PC-3 (cell line): ENCODE measurements at regions not wholly inside any gene's neighbourhood (a gene's known extent, or its start where the extent isn't known, plus 50 kb on each side); places are given as distances from the start of the nearest gene placed in this dataset.

Experiments used
- ATAC-seq: fragments of 200-7000 bp; cut with Tn5 transposase; 2 replicates; pipeline ENCODE4 v1.9.1; 2020; ENCODE audit warnings: mild to moderate bottlenecking, moderate library complexity
- BruUV-seq: library from RNA; stranded (reverse); fragments of 400-500 nt; replicated peaks from 2 replicates; lab custom pipeline; 2021; lab: Mats Ljungman, UMichigan
- CTCF ChIA-PET: fragments of 300-600 bp; sonication (Branson Sonifier 250); formaldehyde crosslinking; loops from one replicate; lab custom pipeline; 2022; ENCODE audit warnings: antibody characterized with exemption; lab: Charles Lee
- POLR2A ChIA-PET: fragments of 300-600 bp; sonication (Branson Sonifier 250); formaldehyde crosslinking; loops from one replicate; lab custom pipeline; 2022; ENCODE audit warnings: antibody characterized with exemption; ENCODE audit not compliant: unreplicated experiment; lab: Charles Lee
- DNase-seq: peaks from one replicate; pipeline ENCODE4 v3.0.0-alpha.2; 2015
- H2AFZ ChIP-seq: fragments of 300-600 bp; sonication (generic); 2 replicates; pipeline ENCODE4 v1.6.0; 2016; ENCODE audit warnings: antibody characterized with exemption, low read length
- H3F3A ChIP-seq: fragments of 300-600 bp; sonication (generic); one replicate; pipeline ENCODE4 v1.6.0; 2017; ENCODE audit warnings: antibody characterized with exemption, low read length, control low read depth, mild to moderate bottlenecking; ENCODE audit not compliant: unreplicated experiment
- H3K27ac ChIP-seq: fragments of 300-600 bp; sonication (generic); 2 replicates; pipeline ENCODE4 v1.5.1; 2016; ENCODE audit warnings: mild to moderate bottlenecking, low read length
- H3K27me3 ChIP-seq: fragments of 300-600 bp; sonication (generic); 2 replicates; pipeline ENCODE4 v1.6.1; 2016; ENCODE audit warnings: low read length, mixed read lengths
- H3K36me3 ChIP-seq: fragments of 300-600 bp; sonication (generic); 2 replicates; pipeline ENCODE4 v1.6.1; 2016; ENCODE audit warnings: low read depth, mixed run types, low read length, mixed read lengths
- H3K4me1 ChIP-seq: fragments of 300-600 bp; sonication (generic); 2 replicates; pipeline ENCODE4 v1.5.1; 2016; ENCODE audit warnings: low read length; ENCODE audit not compliant: insufficient read depth
- H3K4me2 ChIP-seq: fragments of 300-600 bp; sonication (generic); 2 replicates; pipeline ENCODE4 v1.6.0; 2016; ENCODE audit warnings: low read length
- H3K4me3 ChIP-seq: fragments of 300-600 bp; sonication (generic); 2 replicates; pipeline ENCODE4 v1.5.1; 2016; ENCODE audit warnings: mild to moderate bottlenecking, low read length, mixed read lengths
- H3K79me2 ChIP-seq: fragments of 300-600 bp; sonication (generic); 2 replicates; pipeline ENCODE4 v1.6.1; 2017; ENCODE audit warnings: low read length, mixed read lengths
- H3K9ac ChIP-seq: fragments of 300-600 bp; sonication (generic); 2 replicates; pipeline ENCODE4 v1.6.0; 2016; ENCODE audit warnings: mild to moderate bottlenecking, low read length
- H3K9me2 ChIP-seq: fragments of 300-600 bp; sonication (generic); replicated peaks from 2 replicates; pipeline ENCODE4 v1.6.1; 2016; ENCODE audit warnings: mixed run types, low read length, mixed read lengths
- H3K9me3 ChIP-seq: fragments of 300-600 bp; sonication (generic); 2 replicates; pipeline ENCODE4 v1.6.1; 2016; ENCODE audit warnings: low read length, mixed read lengths
- H4K20me1 ChIP-seq: fragments of 300-600 bp; sonication (generic); 2 replicates; pipeline ENCODE4 v1.6.1; 2016; ENCODE audit warnings: low read length, mixed read lengths
- EZH2 ChIP-seq: fragments of 300-600 bp; sonication (generic); IDR thresholded peaks from one replicate; pipeline ENCODE4 v1.6.1; 2017; ENCODE audit warnings: antibody characterized with exemption, mild to moderate bottlenecking, low read length; ENCODE audit not compliant: unreplicated experiment
- EZH2phosphoT487 ChIP-seq: fragments of 300-600 bp; sonication (generic); IDR thresholded peaks from 2 replicates; pipeline ENCODE4 v1.6.1; 2018; ENCODE audit warnings: mild to moderate bottlenecking, antibody characterized with exemption, low read length, borderline replicate concordance
- intact Hi-C: fragments of 100-400 bp; cut with micrococcal nuclease; formaldehyde crosslinking; loops from 2 replicates; pipeline ENCODE4 v1.9.0; 2023
- TF ChIP-seq, protein P1 (sequence below): fragments of 300-600 bp; sonication (generic); conservative IDR thresholded peaks from 2 replicates; pipeline ENCODE4 v1.5.1; 2017; ENCODE audit warnings: antibody characterized with exemption, low read depth, mild to moderate bottlenecking, low read length

DNA sequence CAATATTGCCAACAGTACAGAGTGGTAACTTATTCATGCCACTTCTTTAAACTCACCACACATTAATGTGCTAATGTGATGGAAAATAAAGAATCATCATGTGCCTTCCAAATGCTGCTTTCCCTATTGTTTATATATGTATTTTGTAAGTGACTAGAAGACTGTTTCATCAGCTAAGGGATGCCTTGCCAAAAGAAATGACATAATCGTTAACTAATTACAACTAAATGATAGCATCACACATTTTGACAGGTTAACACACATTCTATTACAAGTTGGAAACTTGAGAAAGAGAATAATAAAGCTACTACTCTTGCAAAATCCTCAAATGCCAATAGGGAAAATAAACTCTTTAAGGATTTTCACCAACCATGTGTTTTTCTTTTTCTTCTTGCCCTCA is 329.9 kb upstream of the AGTR1 start:
- no peaks in the 10 kb centered on the region for H3K9me2 ChIP-seq
- no peak overlapping the region for H3K4me2 ChIP-seq
- no peaks in the 10 kb centered on the region for H3K9me3 ChIP-seq
- no peak for DNase-seq
- no peaks in the 10 kb centered on the region for H3F3A ChIP-seq
- no peak overlapping the region for H3K4me3 ChIP-seq
- TF ChIP-seq EZH2phosphoT487 = no peak
- TF ChIP-seq, protein P1, sequence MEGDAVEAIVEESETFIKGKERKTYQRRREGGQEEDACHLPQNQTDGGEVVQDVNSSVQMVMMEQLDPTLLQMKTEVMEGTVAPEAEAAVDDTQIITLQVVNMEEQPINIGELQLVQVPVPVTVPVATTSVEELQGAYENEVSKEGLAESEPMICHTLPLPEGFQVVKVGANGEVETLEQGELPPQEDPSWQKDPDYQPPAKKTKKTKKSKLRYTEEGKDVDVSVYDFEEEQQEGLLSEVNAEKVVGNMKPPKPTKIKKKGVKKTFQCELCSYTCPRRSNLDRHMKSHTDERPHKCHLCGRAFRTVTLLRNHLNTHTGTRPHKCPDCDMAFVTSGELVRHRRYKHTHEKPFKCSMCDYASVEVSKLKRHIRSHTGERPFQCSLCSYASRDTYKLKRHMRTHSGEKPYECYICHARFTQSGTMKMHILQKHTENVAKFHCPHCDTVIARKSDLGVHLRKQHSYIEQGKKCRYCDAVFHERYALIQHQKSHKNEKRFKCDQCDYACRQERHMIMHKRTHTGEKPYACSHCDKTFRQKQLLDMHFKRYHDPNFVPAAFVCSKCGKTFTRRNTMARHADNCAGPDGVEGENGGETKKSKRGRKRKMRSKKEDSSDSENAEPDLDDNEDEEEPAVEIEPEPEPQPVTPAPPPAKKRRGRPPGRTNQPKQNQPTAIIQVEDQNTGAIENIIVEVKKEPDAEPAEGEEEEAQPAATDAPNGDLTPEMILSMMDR = no peak
- TF ChIP-seq EZH2 = no peak
- intact Hi-C loops = loop anchor here (2.0 kb wide), 1 partner anchor 291 kb away; no protein-coding TSS in a partner anchor
- no TSS peak for BruUV-seq
- no peaks in the 10 kb centered on the region for H3K27me3 ChIP-seq
- POLR2A ChIA-PET = no interaction called here
- H3K27ac ChIP-seq = no peak overlapping the region
- ATAC-seq = no peak
- H3K4me1 ChIP-seq = 0 out of 2 replicates have a peak, but pooled peaks cover 4% of the 10 kb centered on the region
- no peaks in the 10 kb centered on the region for H3K36me3 ChIP-seq
- no peak overlapping the region for H2AFZ ChIP-seq
- H3K79me2 ChIP-seq = no peaks in the 10 kb centered on the region
- no peak overlapping the region for H3K9ac ChIP-seq
- H4K20me1 ChIP-seq = no peaks in the 10 kb centered on the region
- CTCF ChIA-PET = no interaction called here

DNA sequence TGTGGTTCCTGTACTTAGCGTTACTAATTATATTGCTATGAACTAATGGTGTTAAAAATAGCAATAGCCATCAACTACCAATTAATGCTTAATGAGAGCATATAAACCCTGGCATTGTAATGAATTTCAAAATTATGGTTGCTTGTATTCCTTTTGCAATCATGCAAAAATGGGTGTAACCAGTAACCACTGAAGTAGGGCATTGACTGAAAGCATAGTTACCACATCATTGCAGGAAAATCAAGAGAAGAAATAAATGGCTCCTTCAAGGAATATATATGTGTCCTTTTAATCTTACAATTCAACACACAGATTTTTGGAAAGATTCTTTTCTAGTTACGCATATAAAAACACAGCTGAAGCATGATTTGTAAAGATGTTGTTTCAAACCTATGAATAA is 328.3 kb upstream of the AGTR1 start:
- Histone ChIP-seq H3F3A (no peaks in the 10 kb centered on the region), H3K27ac (no peak overlapping the region), H3K4me1 (no peaks in the 10 kb centered on the region), H3K79me2 (no peaks in the 10 kb centered on the region), H3K4me3 (no peak overlapping the region), H3K9me3 (no peaks in the 10 kb centered on the region), H3K36me3 (no peaks in the 10 kb centered on the region), H3K27me3 (no peaks in the 10 kb centered on the region), H3K9ac (no peak overlapping the region), H3K9me2 (no peaks in the 10 kb centered on the region), H2AFZ (no peak overlapping the region), H4K20me1 (no peaks in the 10 kb centered on the region), H3K4me2 (no peak overlapping the region)
- no peak for ATAC-seq
- CTCF ChIA-PET = no interaction called here
- POLR2A ChIA-PET = no interaction called here
- TF ChIP-seq EZH2phosphoT487 (no peak), EZH2 (no peak)
- TF ChIP-seq, protein P1 = no peak
- DNase-seq = no peak
- intact Hi-C loops = no loop called here
- BruUV-seq = no TSS peak

DNA sequence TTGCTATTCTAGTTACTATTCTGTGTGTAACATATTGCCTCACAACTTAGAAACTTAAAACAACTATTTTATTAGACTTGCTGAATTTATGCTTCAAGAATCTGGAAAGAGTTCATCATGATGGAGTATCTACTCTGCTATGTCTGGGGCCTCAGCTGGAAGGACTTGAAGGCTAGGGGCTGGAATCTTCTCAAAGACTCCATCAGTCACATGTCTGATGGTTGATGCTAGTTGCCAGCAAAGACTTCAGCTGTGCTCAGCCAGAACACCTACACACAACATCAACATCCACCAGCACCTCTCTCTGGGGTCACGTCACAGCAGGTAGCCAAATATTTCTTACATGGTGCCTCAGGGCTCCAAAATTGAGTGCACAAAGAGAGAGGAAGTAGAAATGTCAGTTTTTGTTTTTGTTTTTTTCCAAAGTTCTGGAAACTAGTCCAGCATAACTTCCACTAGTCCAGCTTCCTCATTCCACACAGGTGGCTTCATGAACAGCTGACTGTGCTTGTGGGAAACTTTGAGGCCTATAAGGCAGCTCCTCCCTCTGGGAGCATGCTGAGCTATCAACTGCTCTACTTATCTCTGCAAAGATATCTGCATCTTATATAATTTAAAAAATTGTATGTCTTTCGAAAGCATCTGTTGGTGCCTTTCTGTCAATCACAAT is 325.4 kb upstream of the AGTR1 start:
- no peaks in the 10 kb centered on the region for H3K36me3 ChIP-seq
- H3K79me2 ChIP-seq = no peaks in the 10 kb centered on the region
- BruUV-seq = no TSS peak
- ATAC-seq (no peak), DNase-seq (peak; percentile 3)
- H3K4me2 ChIP-seq = no peak overlapping the region
- no peaks in the 10 kb centered on the region for H3K9me3 ChIP-seq
- intact Hi-C loops = no loop called here
- H3K4me3 ChIP-seq = no peak overlapping the region
- POLR2A ChIA-PET = no interaction called here
- H3K27ac ChIP-seq = no peak overlapping the region
- no peak overlapping the region for H3K9ac ChIP-seq
- H2AFZ ChIP-seq = no peak overlapping the region
- no peaks in the 10 kb centered on the region for H3K27me3 ChIP-seq
- H3F3A ChIP-seq = no peaks in the 10 kb centered on the region
- H3K4me1 ChIP-seq = no peaks in the 10 kb centered on the region
- H3K9me2 ChIP-seq = no peaks in the 10 kb centered on the region
- TF ChIP-seq EZH2phosphoT487 (no peak), EZH2 (no peak)
- TF ChIP-seq, protein P1 = no peak
- CTCF ChIA-PET = no interaction called here
- no peaks in the 10 kb centered on the region for H4K20me1 ChIP-seq
